ENCODE measurements at regions not wholly inside any gene's neighbourhood (a gene's known extent, or its start where the extent isn't known, plus 50 kb on each side); places are given as distances from the start of the nearest gene placed in this dataset.

- Mint-ChIP-seq H3K9me3 (peaks cover 0 to 7% of the 10 kb centered on the region in 2 donors), H3K4me3 (no peak overlapping the region), H3K36me3 (no peaks in the 10 kb centered on the region), H3K27me3 (ENCODE audit: low read depth in 2 of 2) (no peaks in the 10 kb centered on the region), H3K27ac (no peak overlapping the region), H3K4me1 (no peaks in the 10 kb centered on the region)
- Histone ChIP-seq H3K4me3 (ENCODE audit: low read length) (no peak overlapping the region), H3K36me3 (ENCODE audit: control insufficient read depth, insufficient read depth, low read length) (no peaks in the 10 kb centered on the region), H3K27me3 (ENCODE audit: control insufficient read depth, insufficient read depth, low read length) (no peaks in the 10 kb centered on the region), H3K4me1 (ENCODE audit: control insufficient read depth, insufficient read depth, low read length) (no peaks in the 10 kb centered on the region), H3K27ac (ENCODE audit: low read length) (no peak overlapping the region), H3K9me3 (ENCODE audit: control insufficient read depth, insufficient read depth, low read length) (no peaks in the 10 kb centered on the region)
- ATAC-seq = no peak
- no peak for TF ChIP-seq CTCF (IDR thresholded peaks at IDR 0.05)
- DNase-seq = no peak
- WGBS (ENCODE audit: insufficient coverage) = 86% methylated on average over 4 of the region's 4 CpGs
- intact Hi-C loops (cut with micrococcal nuclease) = no loop called here
These were observed 522.7 kb upstream of the FZD8 start for GRCh38 chr10:36164556-36165504.

GRCh38 chr10:36163827-36164226 lies 521.7 kb upstream of the FZD8 start:
- Mint-ChIP-seq H3K4me3 (no peak overlapping the region), H3K27ac (no peak overlapping the region), H3K27me3 (ENCODE audit: low read depth in 2 of 2) (no peaks in the 10 kb centered on the region), H3K9me3 (peaks cover 0 to 7% of the 10 kb centered on the region in 2 donors), H3K4me1 (no peaks in the 10 kb centered on the region), H3K36me3 (no peaks in the 10 kb centered on the region)
- 100% methylated on average over 1 of the region's 2 CpGs for WGBS (ENCODE audit: insufficient coverage)
- Histone ChIP-seq H3K9me3 (ENCODE audit: control insufficient read depth, insufficient read depth, low read length) (no peaks in the 10 kb centered on the region), H3K36me3 (ENCODE audit: control insufficient read depth, insufficient read depth, low read length) (no peaks in the 10 kb centered on the region), H3K4me3 (ENCODE audit: low read length) (no peak overlapping the region), H3K27ac (ENCODE audit: low read length) (no peak overlapping the region), H3K27me3 (ENCODE audit: control insufficient read depth, insufficient read depth, low read length) (no peaks in the 10 kb centered on the region), H3K4me1 (ENCODE audit: control insufficient read depth, insufficient read depth, low read length) (no peaks in the 10 kb centered on the region)
- intact Hi-C loops (cut with micrococcal nuclease) = no loop called here
- no peak for TF ChIP-seq CTCF (IDR thresholded peaks at IDR 0.05)
- ATAC-seq (no peak), DNase-seq (no peak)

GRCh38 chr10:36157486-36157885 lies 515.4 kb upstream of the FZD8 start:
- H3K4me1 ChIP-seq (ENCODE audit: control insufficient read depth, insufficient read depth, low read length) = no peaks in the 10 kb centered on the region
- no peak overlapping the region for H3K4me3 Mint-ChIP-seq
- H3K27ac ChIP-seq (ENCODE audit: low read length) = no peak overlapping the region
- H3K36me3 Mint-ChIP-seq = no peaks in the 10 kb centered on the region
- DNase-seq = no peak
- no peaks in the 10 kb centered on the region for H3K4me1 Mint-ChIP-seq
- H3K27me3 ChIP-seq (ENCODE audit: control insufficient read depth, insufficient read depth, low read length) = no peaks in the 10 kb centered on the region
- no peak for TF ChIP-seq CTCF (IDR thresholded peaks at IDR 0.05)
- 60% methylated on average over 3 of the region's 3 CpGs for WGBS (ENCODE audit: insufficient coverage)
- no peaks in the 10 kb centered on the region for H3K36me3 ChIP-seq (ENCODE audit: control insufficient read depth, insufficient read depth, low read length)
- intact Hi-C loops (cut with micrococcal nuclease) = no loop called here
- H3K9me3 Mint-ChIP-seq = peaks cover 4 to 6% of the 10 kb centered on the region in 2 donors
- no peak for ATAC-seq
- no peak overlapping the region for H3K27ac Mint-ChIP-seq
- H3K4me3 ChIP-seq (ENCODE audit: low read length) = no peak overlapping the region
- no peaks in the 10 kb centered on the region for H3K27me3 Mint-ChIP-seq (ENCODE audit: low read depth in 2 of 2)
- no peaks in the 10 kb centered on the region for H3K9me3 ChIP-seq (ENCODE audit: control insufficient read depth, insufficient read depth, low read length)

All from natural killer cell (primary cell).